ENCODE measurements at regions not wholly inside any gene's neighbourhood (a gene's known extent, or its start where the extent isn't known, plus 50 kb on each side); places are given as distances from the start of the nearest gene placed in this dataset.

- Histone ChIP-seq H3K27ac (no peak overlapping the region), H3K4me3 (no peak overlapping the region)
- TF ChIP-seq CTCF (IDR thresholded peaks at IDR 0.05) = no peak
- DNase-seq (ENCODE audit: low spot score) = no peak
Observed at GRCh38 chr2:196257086-196257485, 85.7 kb upstream of the STK17B start.

GRCh38 chr2:196258407-196258806, 87.0 kb upstream of the STK17B start:
- no peak for TF ChIP-seq CTCF (IDR thresholded peaks at IDR 0.05)
- no peak for DNase-seq (ENCODE audit: low spot score)
- Histone ChIP-seq H3K4me3 (no peak overlapping the region), H3K27ac (no peak overlapping the region)

- no peak for TF ChIP-seq CTCF (IDR thresholded peaks at IDR 0.05)
- peak overlapping the region in 1 of 2 donors; percentile 7 for H3K27ac ChIP-seq
- no peak overlapping the region for H3K4me3 ChIP-seq
- DNase-seq (ENCODE audit: low spot score) = no peak
Observed at GRCh38 chr2:196259507-196260481, 88.4 kb upstream of the STK17B start.

- Histone ChIP-seq H3K27ac (no peak overlapping the region), H3K4me3 (no peak overlapping the region)
- no peak for TF ChIP-seq CTCF (IDR thresholded peaks at IDR 0.05)
- no peak for DNase-seq (ENCODE audit: low spot score)
Observed at GRCh38 chr2:196260546-196260945, 89.2 kb upstream of the STK17B start.

DNA sequence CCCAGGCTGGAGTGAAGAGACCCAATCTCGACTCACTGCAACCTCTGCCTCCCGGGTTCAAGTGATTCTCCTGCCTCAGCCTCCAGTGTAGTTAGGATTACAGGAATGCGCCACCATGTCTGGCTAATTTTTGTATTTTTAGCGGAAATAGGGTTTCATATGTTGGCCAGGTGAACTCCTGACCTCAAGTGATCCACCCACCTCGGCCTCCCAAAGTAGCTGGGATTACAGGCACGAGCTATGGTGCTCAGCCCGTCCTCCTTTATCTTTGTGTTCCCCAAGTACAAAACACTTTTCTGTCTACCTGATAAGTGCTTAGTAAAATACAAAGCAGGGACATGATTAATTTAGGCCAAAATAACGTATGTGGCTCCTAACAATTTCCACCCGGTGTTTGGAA, 91.2 kb upstream of the STK17B start:
- DNase-seq (ENCODE audit: low spot score) = no peak
- TF ChIP-seq CTCF (IDR thresholded peaks at IDR 0.05) = no peak
- H3K27ac ChIP-seq = no peak overlapping the region
- H3K4me3 ChIP-seq = no peak overlapping the region

GRCh38 chr2:196263181-196263747, 91.9 kb upstream of the STK17B start:
- H3K4me3 ChIP-seq = no peak overlapping the region
- DNase-seq (ENCODE audit: low spot score) = no peak
- H3K27ac ChIP-seq = no peak overlapping the region
- TF ChIP-seq CTCF (IDR thresholded peaks at IDR 0.05) = no peak

GRCh38 chr2:196266351-196266750, 95.0 kb upstream of the STK17B start:
- Histone ChIP-seq H3K27ac (no peak overlapping the region), H3K4me3 (no peak overlapping the region)
- no peak for TF ChIP-seq CTCF (IDR thresholded peaks at IDR 0.05)
- no peak for DNase-seq (ENCODE audit: low spot score)

All from coronary artery (tissue), 2 donors.